ENCODE measurements at regions not wholly inside any gene's neighbourhood (a gene's known extent, or its start where the extent isn't known, plus 50 kb on each side); places are given as distances from the start of the nearest gene placed in this dataset.

DNA sequence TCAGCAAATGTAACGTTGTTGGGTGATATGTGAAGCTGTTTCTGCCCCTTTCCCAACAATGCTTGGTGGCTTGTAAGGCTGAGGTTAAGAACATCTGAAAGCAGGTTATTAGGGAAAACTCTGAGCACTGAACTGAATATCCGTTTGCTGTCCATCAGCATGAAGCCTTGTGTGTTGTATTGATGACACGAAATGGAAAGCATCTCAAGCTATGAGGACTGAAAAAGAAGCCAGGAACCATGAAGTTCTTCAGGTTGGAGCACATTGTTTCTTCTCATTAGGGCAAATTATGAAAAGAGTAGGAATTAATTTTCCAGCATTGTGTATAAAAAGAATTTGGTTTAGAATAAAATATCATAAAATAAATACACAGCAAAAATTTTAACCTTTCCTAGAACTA is 106.8 kb downstream of the IZUMO3 start:
- Mint-ChIP-seq H3K27ac (no peak overlapping the region), H3K4me3 (no peak overlapping the region), H3K4me1 (peaks cover 8% of the 10 kb centered on the region), H3K27me3 (ENCODE audit: low read depth) (no peaks in the 10 kb centered on the region), H3K36me3 (peaks cover 5% of the 10 kb centered on the region), H3K9me3 (peaks cover 33% of the 10 kb centered on the region)
- no peak for TF ChIP-seq CTCF (IDR thresholded peaks at IDR 0.05; ENCODE audit: unreplicated experiment)
- no peak for DNase-seq (ENCODE audit: low spot score in 2 of 2, unreplicated experiment in 2 of 2)

GRCh38 chr9:24436761-24437160 is 108.9 kb downstream of the IZUMO3 start:
- H3K9me3 Mint-ChIP-seq, result peaks cover 24% of the 10 kb centered on the region
- no peak overlapping the region for H3K4me3 Mint-ChIP-seq
- TF ChIP-seq CTCF (IDR thresholded peaks at IDR 0.05; ENCODE audit: unreplicated experiment), result no peak
- H3K27me3 Mint-ChIP-seq (ENCODE audit: low read depth), result no peaks in the 10 kb centered on the region
- peaks cover 5% of the 10 kb centered on the region for H3K36me3 Mint-ChIP-seq
- no peak for DNase-seq (ENCODE audit: low spot score in 2 of 2, unreplicated experiment in 2 of 2)
- peaks cover 3% of the 10 kb centered on the region for H3K4me1 Mint-ChIP-seq
- H3K27ac Mint-ChIP-seq, result peak overlapping the region; percentile 64

DNA sequence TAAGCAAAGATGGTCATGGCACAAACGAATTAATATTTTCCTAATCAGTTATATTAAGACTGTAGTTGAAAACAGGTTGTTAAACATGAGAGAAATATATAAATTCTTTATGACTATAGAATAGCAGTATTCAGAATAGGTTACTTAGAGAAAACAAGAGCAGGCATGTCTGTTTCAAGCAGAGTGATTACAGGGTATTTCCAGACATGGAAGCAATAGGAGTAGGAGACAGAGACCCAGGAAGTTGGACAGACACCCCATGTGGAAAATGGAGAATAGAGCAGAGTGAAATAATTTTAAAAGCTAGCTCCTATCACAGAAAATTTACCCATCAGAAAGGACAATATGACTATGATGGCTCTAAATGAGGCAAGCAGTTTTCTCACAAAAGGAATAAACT is 111.5 kb downstream of the IZUMO3 start:
- Mint-ChIP-seq H3K4me3 (no peak overlapping the region), H3K4me1 (peaks cover 3% of the 10 kb centered on the region), H3K36me3 (peaks cover 5% of the 10 kb centered on the region), H3K9me3 (peaks cover 12% of the 10 kb centered on the region), H3K27ac (no peak overlapping the region), H3K27me3 (ENCODE audit: low read depth) (no peaks in the 10 kb centered on the region)
- DNase-seq (ENCODE audit: low spot score in 2 of 2, unreplicated experiment in 2 of 2), result no peak
- no peak for TF ChIP-seq CTCF (IDR thresholded peaks at IDR 0.05; ENCODE audit: unreplicated experiment)

DNA sequence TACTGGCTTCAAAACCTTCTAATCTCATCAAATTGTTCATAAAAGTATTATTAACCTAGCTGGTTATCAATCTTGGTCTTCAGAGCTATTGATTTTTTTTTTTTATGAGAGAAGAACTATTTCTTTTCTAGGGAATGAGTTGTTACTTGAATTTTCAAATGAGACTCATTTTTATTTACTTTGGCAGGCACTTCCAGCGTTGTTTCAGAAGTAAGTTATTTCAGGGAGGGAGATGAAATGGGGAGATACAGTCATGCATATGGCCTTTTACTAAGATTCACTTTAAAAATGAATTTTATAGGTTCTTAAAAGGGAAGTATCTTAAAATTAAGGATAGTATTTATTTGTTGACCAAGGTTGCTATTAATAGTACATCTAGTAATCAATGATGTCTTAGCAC is 129.6 kb downstream of the IZUMO3 start:
- TF ChIP-seq CTCF (IDR thresholded peaks at IDR 0.05; ENCODE audit: unreplicated experiment), result no peak
- no peaks in the 10 kb centered on the region for H3K36me3 Mint-ChIP-seq
- DNase-seq (ENCODE audit: low spot score in 2 of 2, unreplicated experiment in 2 of 2), result no peak
- peaks cover 12% of the 10 kb centered on the region for H3K4me1 Mint-ChIP-seq
- peaks cover 7% of the 10 kb centered on the region for H3K9me3 Mint-ChIP-seq
- H3K27ac Mint-ChIP-seq, result no peak overlapping the region
- no peak overlapping the region for H3K4me3 Mint-ChIP-seq
- H3K27me3 Mint-ChIP-seq (ENCODE audit: low read depth), result no peaks in the 10 kb centered on the region

DNA sequence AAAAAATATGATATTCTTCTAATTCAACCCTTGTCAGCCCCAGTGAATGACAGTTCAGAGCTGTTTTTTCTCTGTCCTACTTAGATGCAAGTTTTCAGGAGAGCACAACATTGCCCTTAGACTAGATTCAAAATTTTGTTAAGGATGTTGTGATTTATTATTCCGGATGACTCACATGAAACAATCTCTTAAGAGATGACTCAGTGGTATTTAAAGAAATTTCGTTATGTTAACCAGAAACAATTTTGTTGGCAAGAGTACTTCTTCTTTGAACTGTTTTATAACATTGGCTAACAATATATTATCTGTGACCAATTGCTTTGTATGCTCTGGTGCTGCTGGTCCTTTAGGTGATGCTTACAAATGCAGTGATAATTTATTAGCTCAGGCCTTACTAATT is 132.0 kb downstream of the IZUMO3 start:
- H3K27ac Mint-ChIP-seq, result no peak overlapping the region
- no peaks in the 10 kb centered on the region for H3K36me3 Mint-ChIP-seq
- TF ChIP-seq CTCF (IDR thresholded peaks at IDR 0.05; ENCODE audit: unreplicated experiment), result no peak
- H3K4me1 Mint-ChIP-seq, result peaks cover 5% of the 10 kb centered on the region
- H3K4me3 Mint-ChIP-seq, result no peak overlapping the region
- no peaks in the 10 kb centered on the region for H3K27me3 Mint-ChIP-seq (ENCODE audit: low read depth)
- no peak for DNase-seq (ENCODE audit: low spot score in 2 of 2, unreplicated experiment in 2 of 2)
- peaks cover 13% of the 10 kb centered on the region for H3K9me3 Mint-ChIP-seq

- Mint-ChIP-seq H3K9me3 (peaks cover 9% of the 10 kb centered on the region), H3K36me3 (no peaks in the 10 kb centered on the region), H3K27me3 (ENCODE audit: low read depth) (no peaks in the 10 kb centered on the region), H3K4me3 (no peak overlapping the region), H3K4me1 (no peaks in the 10 kb centered on the region), H3K27ac (no peak overlapping the region)
- DNase-seq (ENCODE audit: low spot score in 2 of 2, unreplicated experiment in 2 of 2), result no peak
- TF ChIP-seq CTCF (IDR thresholded peaks at IDR 0.05; ENCODE audit: unreplicated experiment), result no peak
Observed at GRCh38 chr9:24398466-24398865, 147.2 kb downstream of the IZUMO3 start.

Data from mesothelial cell of epicardium (in vitro differentiated cells).